Natural killer cell (primary cell): ENCODE measurements at regions not wholly inside any gene's neighbourhood (a gene's known extent, or its start where the extent isn't known, plus 50 kb on each side); places are given as distances from the start of the nearest gene placed in this dataset.

Experiments used
- ATAC-seq, 3 donors: fragments of 150-1000 bp in 2 of 3; fragments of 200-7000 bp in 1 of 3; cut with Tn5 transposase; 1 replicate in 1 of 3; 2 replicates in 2 of 3; pipeline ENCODE4 v1.10.0; 2021; ENCODE audit warnings: mild to moderate bottlenecking in 2 of 3, moderate library complexity in 2 of 3
- DNase-seq, 2 donors: peaks; one replicate each; pipeline versions ENCODE4 v3.0.0 to v3.0.0-alpha.2; 2013 to 2021; ENCODE audit warnings: mixed read lengths in 1 of 2
- H3K27ac ChIP-seq: one replicate; pipeline ENCODE4 v1.5.1; 2013; ENCODE audit warnings: mild to moderate bottlenecking, low read length
- H3K27me3 ChIP-seq: one replicate; pipeline ENCODE4 v1.6.1; 2013; ENCODE audit warnings: low read length; ENCODE audit not compliant: control insufficient read depth, insufficient read depth
- H3K36me3 ChIP-seq: one replicate; pipeline ENCODE4 v1.6.1; 2013; ENCODE audit warnings: low read length; ENCODE audit not compliant: control insufficient read depth, insufficient read depth
- H3K4me1 ChIP-seq: one replicate; pipeline ENCODE4 v1.6.1; 2013; ENCODE audit warnings: low read length; ENCODE audit not compliant: control insufficient read depth, insufficient read depth
- H3K4me3 ChIP-seq: one replicate; pipeline ENCODE4 v1.5.1; 2013; ENCODE audit warnings: low read length
- H3K9me3 ChIP-seq: one replicate; pipeline ENCODE4 v1.6.1; 2013; ENCODE audit warnings: low read length; ENCODE audit not compliant: control insufficient read depth, insufficient read depth
- H3K27ac Mint-ChIP-seq, 2 donors: one replicate each; pipeline ENCODE4 v1.8.0; 2022; ENCODE audit warnings: mild to moderate bottlenecking in 2 of 2, mixed read lengths in 2 of 2, moderate library complexity in 1 of 2
- H3K27me3 Mint-ChIP-seq, 2 donors: one replicate each; pipeline ENCODE4 v1.8.0; 2022; ENCODE audit warnings: low read depth in 2 of 2, mixed read lengths in 2 of 2
- H3K36me3 Mint-ChIP-seq: one replicate; pipeline ENCODE4 v1.8.0; 2022; ENCODE audit warnings: mixed read lengths
- H3K4me1 Mint-ChIP-seq, 2 donors: one replicate each; pipeline ENCODE4 v1.8.0; 2022; ENCODE audit warnings: mixed read lengths in 2 of 2
- H3K4me3 Mint-ChIP-seq: one replicate; pipeline ENCODE4 v1.8.0; 2022; ENCODE audit warnings: mild to moderate bottlenecking, moderate library complexity, mixed read lengths
- H3K9me3 Mint-ChIP-seq, 2 donors: one replicate each; pipeline ENCODE4 v1.8.0; 2022; ENCODE audit warnings: mixed read lengths in 2 of 2
- WGBS: methylation state at CpG from one replicate; pipeline ENCODE4 v1.1.7; 2013; ENCODE audit warnings: missing lambda C conversion rate; ENCODE audit not compliant: insufficient coverage; 5-methylcytosine and 5-hydroxymethylcytosine counted together
- intact Hi-C: fragments of 100-400 bp; cut with micrococcal nuclease; formaldehyde crosslinking; loops from one replicate; pipeline ENCODE4 v1.14.2; 2022
- TF ChIP-seq, protein P1 (sequence below): fragments of 200-600 bp; IDR thresholded peaks from one replicate; pipeline ENCODE4 v1.8.0; 2022; ENCODE audit warnings: antibody characterized with exemption

GRCh38 chr14:34359420-34360117, 102.5 kb downstream of the SPTSSA start:
- intact Hi-C loops, result no loop called here
- Mint-ChIP-seq H3K9me3 (no peaks in the 10 kb centered on the region), H3K27ac (no peak overlapping the region), H3K36me3 (no peaks in the 10 kb centered on the region), H3K27me3 (peaks cover 5 to 8% of the 10 kb centered on the region in 2 donors), H3K4me3 (no peak overlapping the region), H3K4me1 (no peaks in the 10 kb centered on the region)
- Histone ChIP-seq H3K27ac (no peak overlapping the region), H3K36me3 (no peaks in the 10 kb centered on the region), H3K9me3 (no peaks in the 10 kb centered on the region), H3K4me3 (no peak overlapping the region), H3K4me1 (no peaks in the 10 kb centered on the region), H3K27me3 (peaks cover 3% of the 10 kb centered on the region)
- DNase-seq, result no peak
- TF ChIP-seq, protein P1, sequence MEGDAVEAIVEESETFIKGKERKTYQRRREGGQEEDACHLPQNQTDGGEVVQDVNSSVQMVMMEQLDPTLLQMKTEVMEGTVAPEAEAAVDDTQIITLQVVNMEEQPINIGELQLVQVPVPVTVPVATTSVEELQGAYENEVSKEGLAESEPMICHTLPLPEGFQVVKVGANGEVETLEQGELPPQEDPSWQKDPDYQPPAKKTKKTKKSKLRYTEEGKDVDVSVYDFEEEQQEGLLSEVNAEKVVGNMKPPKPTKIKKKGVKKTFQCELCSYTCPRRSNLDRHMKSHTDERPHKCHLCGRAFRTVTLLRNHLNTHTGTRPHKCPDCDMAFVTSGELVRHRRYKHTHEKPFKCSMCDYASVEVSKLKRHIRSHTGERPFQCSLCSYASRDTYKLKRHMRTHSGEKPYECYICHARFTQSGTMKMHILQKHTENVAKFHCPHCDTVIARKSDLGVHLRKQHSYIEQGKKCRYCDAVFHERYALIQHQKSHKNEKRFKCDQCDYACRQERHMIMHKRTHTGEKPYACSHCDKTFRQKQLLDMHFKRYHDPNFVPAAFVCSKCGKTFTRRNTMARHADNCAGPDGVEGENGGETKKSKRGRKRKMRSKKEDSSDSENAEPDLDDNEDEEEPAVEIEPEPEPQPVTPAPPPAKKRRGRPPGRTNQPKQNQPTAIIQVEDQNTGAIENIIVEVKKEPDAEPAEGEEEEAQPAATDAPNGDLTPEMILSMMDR, result no peak
- WGBS, result 62% methylated on average over 5 of the region's 6 CpGs
- no peak for ATAC-seq

DNA sequence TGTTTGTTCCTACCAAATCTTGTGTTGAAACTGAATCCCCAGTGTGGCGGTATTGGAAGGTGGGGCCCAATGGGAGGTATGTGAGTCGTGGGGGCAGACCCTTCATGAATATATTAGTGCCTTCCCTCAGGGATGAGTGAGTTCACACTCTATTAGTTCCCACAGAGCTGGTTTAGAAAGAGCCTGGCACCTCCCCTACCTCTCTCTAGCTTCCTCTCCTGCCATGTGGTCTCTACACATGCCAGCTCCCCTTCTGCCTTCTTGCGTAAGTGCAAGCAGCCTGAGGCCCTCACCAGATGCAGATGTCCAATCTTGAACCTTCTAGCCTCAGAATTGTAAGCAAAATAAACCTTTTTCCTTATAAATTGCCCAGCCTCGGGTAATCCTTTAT, 105.8 kb downstream of the SPTSSA start:
- ATAC-seq, result no peak
- H3K9me3 ChIP-seq, result no peaks in the 10 kb centered on the region
- 86% methylated on average over 3 of the region's 4 CpGs for WGBS
- H3K9me3 Mint-ChIP-seq, result no peaks in the 10 kb centered on the region
- no peak overlapping the region for H3K4me3 Mint-ChIP-seq
- no peak overlapping the region for H3K27ac ChIP-seq
- no peaks in the 10 kb centered on the region for H3K27me3 Mint-ChIP-seq
- no peaks in the 10 kb centered on the region for H3K36me3 Mint-ChIP-seq
- no peaks in the 10 kb centered on the region for H3K27me3 ChIP-seq
- H3K27ac Mint-ChIP-seq, result no peak overlapping the region
- H3K4me1 ChIP-seq, result no peaks in the 10 kb centered on the region
- H3K36me3 ChIP-seq, result no peaks in the 10 kb centered on the region
- TF ChIP-seq, protein P1, result no peak
- intact Hi-C loops, result no loop called here
- no peak overlapping the region for H3K4me3 ChIP-seq
- H3K4me1 Mint-ChIP-seq, result no peaks in the 10 kb centered on the region
- DNase-seq, result no peak

DNA sequence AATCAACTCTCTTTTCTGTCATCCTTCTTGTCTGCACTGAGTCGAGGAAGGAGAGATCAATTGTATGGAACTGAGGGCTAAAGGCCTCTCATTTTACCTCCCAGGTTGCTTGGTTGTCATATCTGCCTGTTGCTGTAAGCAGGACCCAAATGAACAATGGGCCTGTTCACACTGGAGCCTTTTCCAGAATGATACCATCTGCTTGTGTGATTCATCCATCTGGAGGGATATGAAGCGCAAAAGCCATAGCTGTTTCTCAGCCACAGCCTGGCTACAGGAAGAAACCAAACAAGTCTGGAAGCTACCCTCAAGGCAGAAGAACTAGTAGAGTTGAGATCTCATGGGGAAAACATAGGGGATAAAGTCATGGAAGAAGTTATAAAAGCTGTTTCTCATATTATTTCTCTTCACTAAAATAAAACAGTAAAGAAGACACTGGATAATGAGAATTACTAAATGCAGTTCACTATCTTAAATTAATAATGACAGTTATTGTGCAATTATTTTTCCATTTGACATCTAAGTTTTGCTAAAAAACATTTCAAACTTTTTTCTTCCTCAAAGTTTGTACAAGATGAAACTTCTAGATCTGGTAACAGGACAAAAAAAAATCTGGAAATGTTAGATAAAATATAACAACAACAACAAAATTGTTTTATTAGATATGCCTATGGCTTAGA, 106.3 kb downstream of the SPTSSA start:
- DNase-seq, result no peak
- no peak overlapping the region for H3K27ac ChIP-seq
- Mint-ChIP-seq H3K27me3 (no peaks in the 10 kb centered on the region), H3K4me1 (no peaks in the 10 kb centered on the region), H3K4me3 (no peak overlapping the region), H3K9me3 (no peaks in the 10 kb centered on the region), H3K36me3 (no peaks in the 10 kb centered on the region), H3K27ac (no peak overlapping the region)
- no peaks in the 10 kb centered on the region for H3K27me3 ChIP-seq
- intact Hi-C loops, result no loop called here
- 78% methylated on average over 2 of the region's 2 CpGs for WGBS
- H3K4me3 ChIP-seq, result no peak overlapping the region
- no peaks in the 10 kb centered on the region for H3K36me3 ChIP-seq
- H3K9me3 ChIP-seq, result no peaks in the 10 kb centered on the region
- no peaks in the 10 kb centered on the region for H3K4me1 ChIP-seq
- TF ChIP-seq, protein P1, result no peak
- no peak for ATAC-seq
